Thoracic aorta (tissue), 2 donors: ENCODE measurements at regions not wholly inside any gene's neighbourhood (a gene's known extent, or its start where the extent isn't known, plus 50 kb on each side); places are given as distances from the start of the nearest gene placed in this dataset.

Experiments used
- ATAC-seq: fragments of 150-250 bp; one replicate; pipeline ENCODE4 v1.8.0; 2017; ENCODE audit warnings: low read depth; ENCODE audit not compliant: insufficient number of reproducible peaks, low FRiP score
- DNase-seq: peaks from one replicate; pipeline ENCODE4 v3.0.0-alpha.2; 2020; ENCODE audit warnings: low spot score
- H3K27ac ChIP-seq, 2 donors: fragments of 200-600 bp; sonication (generic); 1 replicate in 1 of 2; 2 replicates in 1 of 2; pipeline ENCODE4 v1.5.1; 2016; ENCODE audit warnings: mild to moderate bottlenecking in 2 of 2, moderate library complexity in 2 of 2
- H3K27me3 ChIP-seq: fragments of 200-600 bp; sonication (generic); replicated peaks from 2 replicates; pipeline ENCODE4 v1.6.0; 2016; ENCODE audit warnings: mild to moderate bottlenecking; ENCODE audit not compliant: insufficient read depth
- H3K36me3 ChIP-seq: fragments of 200-600 bp; sonication (generic); one replicate; pipeline ENCODE4 v1.5.1; 2016
- H3K4me1 ChIP-seq, 2 donors: fragments of 200-600 bp; sonication (generic); 1 replicate in 1 of 2; 2 replicates in 1 of 2; pipeline versions ENCODE4 v1.5.1 to v1.6.0; 2016; ENCODE audit warnings: low read depth in 2 of 2, mild to moderate bottlenecking in 1 of 2; ENCODE audit not compliant: control insufficient read depth in 1 of 2
- H3K4me3 ChIP-seq: fragments of 200-600 bp; sonication (generic); 2 replicates; pipeline ENCODE4 v1.5.1; 2016; ENCODE audit warnings: mild to moderate bottlenecking
- H3K9me3 ChIP-seq: fragments of 200-600 bp; sonication (generic); 2 replicates; pipeline ENCODE4 v1.5.1; 2016
- CTCF ChIP-seq: fragments of 200-600 bp; sonication (generic); IDR thresholded peaks from one replicate; pipeline ENCODE4 v1.5.1; 2019; ENCODE audit warnings: antibody characterized with exemption

GRCh38 chr2:136297312-136297711 lies 179.4 kb upstream of the CXCR4 start:
- no peak for TF ChIP-seq CTCF
- no peaks in the 10 kb centered on the region for H3K4me1 ChIP-seq
- H3K9me3 ChIP-seq = no peaks in the 10 kb centered on the region
- ATAC-seq (no peak), DNase-seq (no peak)
- no peak overlapping the region for H3K4me3 ChIP-seq
- H3K27ac ChIP-seq = no peak overlapping the region
- no peaks in the 10 kb centered on the region for H3K36me3 ChIP-seq
- H3K27me3 ChIP-seq = no peaks in the 10 kb centered on the region

- H3K9me3 ChIP-seq = no peaks in the 10 kb centered on the region
- no peak for DNase-seq
- no peaks in the 10 kb centered on the region for H3K36me3 ChIP-seq
- no peak overlapping the region for H3K4me3 ChIP-seq
- H3K27me3 ChIP-seq = no peaks in the 10 kb centered on the region
- H3K4me1 ChIP-seq = no peaks in the 10 kb centered on the region
- H3K27ac ChIP-seq = no peak overlapping the region
- TF ChIP-seq CTCF = no peak
- no peak for ATAC-seq
Measured at GRCh38 chr2:136295168-136295567, 177.2 kb upstream of the CXCR4 start.

GRCh38 chr2:136291871-136292270 lies 173.9 kb upstream of the CXCR4 start:
- no peaks in the 10 kb centered on the region for H3K4me1 ChIP-seq
- H3K9me3 ChIP-seq = no peaks in the 10 kb centered on the region
- H3K27me3 ChIP-seq = no peaks in the 10 kb centered on the region
- DNase-seq (no peak), ATAC-seq (no peak)
- H3K27ac ChIP-seq = no peak overlapping the region
- H3K4me3 ChIP-seq = no peak overlapping the region
- no peak for TF ChIP-seq CTCF
- H3K36me3 ChIP-seq = no peaks in the 10 kb centered on the region

- DNase-seq (no peak), ATAC-seq (no peak)
- no peaks in the 10 kb centered on the region for H3K4me1 ChIP-seq
- no peak for TF ChIP-seq CTCF
- no peaks in the 10 kb centered on the region for H3K9me3 ChIP-seq
- H3K36me3 ChIP-seq = no peaks in the 10 kb centered on the region
- H3K4me3 ChIP-seq = no peak overlapping the region
- no peaks in the 10 kb centered on the region for H3K27me3 ChIP-seq
- no peak overlapping the region for H3K27ac ChIP-seq
Measured at GRCh38 chr2:136290326-136290725, 172.4 kb upstream of the CXCR4 start.

GRCh38 chr2:136288249-136288648 lies 170.3 kb upstream of the CXCR4 start:
- Histone ChIP-seq H3K27me3 (no peaks in the 10 kb centered on the region), H3K4me1 (no peaks in the 10 kb centered on the region), H3K36me3 (no peaks in the 10 kb centered on the region), H3K4me3 (no peak overlapping the region), H3K27ac (no peak overlapping the region), H3K9me3 (no peaks in the 10 kb centered on the region)
- ATAC-seq = no peak
- no peak for DNase-seq
- TF ChIP-seq CTCF = no peak
